SK-N-SH treated with all-trans-retinoic acid at 6 μM for 48 hours (cell line): ENCODE measurements at regions not wholly inside any gene's neighbourhood (a gene's known extent, or its start where the extent isn't known, plus 50 kb on each side); places are given as distances from the start of the nearest gene placed in this dataset.

ENCODE experiments used
- ATAC-seq: fragments of 200-7000 bp; cut with Tn5 transposase; 3 replicates; pipeline ENCODE4 v1.9.1; 2020; ENCODE audit warnings: mild to moderate bottlenecking, moderate library complexity
- CREB5 ChIP-seq: fragments of 250-450 bp; sonication (Bioruptor Pico); IDR thresholded peaks from 2 replicates; pipeline ENCODE4 v1.5.1; 2020; ENCODE audit warnings: low read depth, mild to moderate bottlenecking, moderate library complexity
- ESRRG ChIP-seq: fragments of 250-450 bp; sonication (Bioruptor Pico); IDR thresholded peaks from 2 replicates; pipeline ENCODE4 v1.6.1; 2021; ENCODE audit warnings: mild to moderate bottlenecking
- ISL1 ChIP-seq: fragments of 250-450 bp; sonication (Bioruptor Pico); IDR thresholded peaks from 2 replicates; pipeline ENCODE4 v2.1.2; 2022; ENCODE audit warnings: mild to moderate bottlenecking, moderate library complexity
- POU6F1 ChIP-seq: fragments of 250-450 bp; sonication (Bioruptor Pico); IDR thresholded peaks from 2 replicates; pipeline ENCODE4 v1.8.0; 2021; ENCODE audit warnings: low read depth, mild to moderate bottlenecking, moderate library complexity, borderline replicate concordance
- PPARA ChIP-seq: fragments of 250-450 bp; sonication (Bioruptor Pico); IDR thresholded peaks from 2 replicates; pipeline ENCODE4 v1.5.0; 2020; ENCODE audit warnings: mild to moderate bottlenecking, borderline replicate concordance
- SNAI2 ChIP-seq: fragments of 250-450 bp; sonication (Bioruptor Pico); IDR thresholded peaks from 2 replicates; pipeline ENCODE4 v1.5.0; 2020; ENCODE audit warnings: mild to moderate bottlenecking, moderate library complexity
- TCF4 ChIP-seq: fragments of 250-450 bp; sonication (Bioruptor Pico); IDR thresholded peaks from 2 replicates; pipeline ENCODE4 v1.8.0; 2021; ENCODE audit warnings: mild to moderate bottlenecking, moderate library complexity, borderline replicate concordance
- ZC3H10 ChIP-seq: fragments of 250-450 bp; sonication (Bioruptor Pico); IDR thresholded peaks from 2 replicates; pipeline ENCODE4 v1.5.1; 2021; ENCODE audit warnings: mild to moderate bottlenecking, moderate library complexity
- ZFP3 ChIP-seq: fragments of 250-450 bp; sonication (Bioruptor Pico); IDR thresholded peaks from 2 replicates; pipeline ENCODE4 v1.5.0; 2020; ENCODE audit warnings: mild to moderate bottlenecking, moderate library complexity
- ZFP30 ChIP-seq: fragments of 450-650 bp; formaldehyde crosslinking; IDR thresholded peaks from 2 replicates; pipeline ENCODE4 v1.5.0; 2022; ENCODE audit warnings: mild to moderate bottlenecking, moderate library complexity
- ZNF8 ChIP-seq: fragments of 450-650 bp; formaldehyde crosslinking; IDR thresholded peaks from 2 replicates; pipeline ENCODE4 v1.5.0; 2020; ENCODE audit warnings: mild to moderate bottlenecking, moderate library complexity
- TF ChIP-seq, protein P1 (sequence below): fragments of 250-450 bp; sonication (Bioruptor Pico); IDR thresholded peaks from 2 replicates; pipeline ENCODE4 v1.8.0; 2020; ENCODE audit warnings: mild to moderate bottlenecking, moderate library complexity, borderline replicate concordance
- TF ChIP-seq, protein P2 (sequence below): fragments of 250-450 bp; sonication (Bioruptor Pico); IDR thresholded peaks from 2 replicates; pipeline ENCODE4 v1.5.1; 2021; ENCODE audit warnings: mild to moderate bottlenecking, moderate library complexity
- TF ChIP-seq, protein P3 (sequence below): fragments of 250-450 bp; sonication (Bioruptor Pico); IDR thresholded peaks from 2 replicates; pipeline ENCODE4 v1.5.0; 2020; ENCODE audit warnings: mild to moderate bottlenecking, moderate library complexity

DNA sequence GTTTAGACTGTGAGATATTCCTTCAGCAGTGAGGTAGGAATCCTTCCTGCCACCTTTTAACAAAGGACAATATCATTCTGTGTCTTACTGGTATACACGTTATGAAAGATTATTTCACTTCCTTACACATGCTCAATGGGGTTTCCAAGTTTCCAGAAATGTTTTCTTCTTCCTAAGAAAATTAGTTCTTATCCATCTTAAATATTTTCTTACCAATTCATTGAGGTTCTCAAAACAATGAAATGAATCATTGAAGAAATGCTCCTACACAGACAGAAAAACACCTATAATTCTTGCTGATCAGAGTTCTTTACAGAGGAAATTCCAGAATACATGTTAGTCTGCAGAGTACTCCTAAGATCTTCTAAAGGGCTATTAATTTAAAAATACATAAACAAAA lies 51.4 kb upstream of the SEC61G start:
- TF ChIP-seq, protein P1, sequence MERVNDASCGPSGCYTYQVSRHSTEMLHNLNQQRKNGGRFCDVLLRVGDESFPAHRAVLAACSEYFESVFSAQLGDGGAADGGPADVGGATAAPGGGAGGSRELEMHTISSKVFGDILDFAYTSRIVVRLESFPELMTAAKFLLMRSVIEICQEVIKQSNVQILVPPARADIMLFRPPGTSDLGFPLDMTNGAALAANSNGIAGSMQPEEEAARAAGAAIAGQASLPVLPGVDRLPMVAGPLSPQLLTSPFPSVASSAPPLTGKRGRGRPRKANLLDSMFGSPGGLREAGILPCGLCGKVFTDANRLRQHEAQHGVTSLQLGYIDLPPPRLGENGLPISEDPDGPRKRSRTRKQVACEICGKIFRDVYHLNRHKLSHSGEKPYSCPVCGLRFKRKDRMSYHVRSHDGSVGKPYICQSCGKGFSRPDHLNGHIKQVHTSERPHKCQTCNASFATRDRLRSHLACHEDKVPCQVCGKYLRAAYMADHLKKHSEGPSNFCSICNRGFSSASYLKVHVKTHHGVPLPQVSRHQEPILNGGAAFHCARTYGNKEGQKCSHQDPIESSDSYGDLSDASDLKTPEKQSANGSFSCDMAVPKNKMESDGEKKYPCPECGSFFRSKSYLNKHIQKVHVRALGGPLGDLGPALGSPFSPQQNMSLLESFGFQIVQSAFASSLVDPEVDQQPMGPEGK (CRISPR knock-in tag), result no peak
- TF ChIP-seq ZNF8 (CRISPR knock-in tag), result no peak
- TF ChIP-seq, protein P2, sequence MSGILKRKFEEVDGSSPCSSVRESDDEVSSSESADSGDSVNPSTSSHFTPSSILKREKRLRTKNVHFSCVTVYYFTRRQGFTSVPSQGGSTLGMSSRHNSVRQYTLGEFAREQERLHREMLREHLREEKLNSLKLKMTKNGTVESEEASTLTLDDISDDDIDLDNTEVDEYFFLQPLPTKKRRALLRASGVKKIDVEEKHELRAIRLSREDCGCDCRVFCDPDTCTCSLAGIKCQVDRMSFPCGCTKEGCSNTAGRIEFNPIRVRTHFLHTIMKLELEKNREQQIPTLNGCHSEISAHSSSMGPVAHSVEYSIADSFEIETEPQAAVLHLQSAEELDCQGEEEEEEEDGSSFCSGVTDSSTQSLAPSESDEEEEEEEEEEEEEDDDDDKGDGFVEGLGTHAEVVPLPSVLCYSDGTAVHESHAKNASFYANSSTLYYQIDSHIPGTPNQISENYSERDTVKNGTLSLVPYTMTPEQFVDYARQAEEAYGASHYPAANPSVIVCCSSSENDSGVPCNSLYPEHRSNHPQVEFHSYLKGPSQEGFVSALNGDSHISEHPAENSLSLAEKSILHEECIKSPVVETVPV, result no peak
- no peak for ATAC-seq

DNA sequence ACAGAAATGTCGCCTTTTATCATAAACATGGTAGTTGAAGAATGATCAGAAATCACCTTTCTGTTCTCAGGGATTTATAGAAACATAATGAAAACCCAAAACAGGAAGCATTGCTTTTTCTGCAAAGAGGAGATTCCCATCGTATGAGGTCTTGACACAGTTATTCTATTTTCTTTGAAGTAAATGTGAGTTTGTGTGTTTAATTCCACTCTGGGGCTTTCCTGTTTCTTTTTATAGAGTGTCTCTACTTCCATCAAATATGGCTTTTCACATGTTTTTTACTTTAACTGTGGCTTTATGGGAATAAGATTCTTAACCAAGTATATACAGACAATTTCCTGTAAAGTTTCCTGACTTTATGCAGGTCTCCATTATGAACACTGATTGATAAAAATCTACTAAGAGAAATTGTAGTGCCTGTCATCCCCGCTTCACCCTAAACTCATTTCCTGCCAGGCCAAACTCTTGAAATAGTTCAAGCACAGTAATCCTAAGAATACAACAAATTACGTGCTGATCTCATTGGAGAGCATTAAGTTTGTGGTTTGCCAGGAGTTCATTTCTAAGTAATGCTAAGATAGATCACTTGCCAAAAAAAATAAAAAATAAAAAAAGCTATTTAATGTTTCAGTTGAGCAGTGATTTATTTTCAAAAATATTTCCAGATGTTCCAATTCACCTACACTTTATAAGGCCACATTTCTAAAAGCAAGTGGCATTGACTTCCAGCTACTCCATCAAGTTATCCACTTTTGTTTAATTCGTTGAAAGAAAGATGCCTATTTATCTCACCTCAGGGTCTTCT lies 52.2 kb upstream of the SEC61G start:
- ATAC-seq, result peak; percentile 94
- TF ChIP-seq ISL1 (peak; percentile 92), POU6F1 (CRISPR knock-in tag) (no peak), SNAI2 (CRISPR knock-in tag) (0 out of 2 replicates have a peak, but pooled peaks have one; percentile 14), ZFP3 (CRISPR knock-in tag) (no peak)

- TF ChIP-seq PPARA (CRISPR knock-in tag) (no peak), ZFP3 (CRISPR knock-in tag) (0 out of 2 replicates have a peak, but pooled peaks have one; percentile 11)
- TF ChIP-seq, protein P1 (CRISPR knock-in tag), result no peak
- ATAC-seq, result peak; percentile 71
These were observed 52.8 kb upstream of the SEC61G start for GRCh38 chr7:54811846-54812254.

GRCh38 chr7:54812756-54813322 lies 53.8 kb upstream of the SEC61G start:
- 0 out of 3 replicates have a peak, but pooled peaks have one; percentile 12 for ATAC-seq
- no peak for TF ChIP-seq ZNF8 (CRISPR knock-in tag)
- no peak for TF ChIP-seq POU6F1 (CRISPR knock-in tag)
- TF ChIP-seq TCF4, result no peak
- TF ChIP-seq ESRRG (CRISPR knock-in tag), result no peak
- no peak for TF ChIP-seq PPARA (CRISPR knock-in tag)
- TF ChIP-seq ZC3H10 (CRISPR knock-in tag), result no peak
- TF ChIP-seq CREB5 (CRISPR knock-in tag), result no peak
- TF ChIP-seq ZFP30 (CRISPR knock-in tag), result no peak
- TF ChIP-seq, protein P3, sequence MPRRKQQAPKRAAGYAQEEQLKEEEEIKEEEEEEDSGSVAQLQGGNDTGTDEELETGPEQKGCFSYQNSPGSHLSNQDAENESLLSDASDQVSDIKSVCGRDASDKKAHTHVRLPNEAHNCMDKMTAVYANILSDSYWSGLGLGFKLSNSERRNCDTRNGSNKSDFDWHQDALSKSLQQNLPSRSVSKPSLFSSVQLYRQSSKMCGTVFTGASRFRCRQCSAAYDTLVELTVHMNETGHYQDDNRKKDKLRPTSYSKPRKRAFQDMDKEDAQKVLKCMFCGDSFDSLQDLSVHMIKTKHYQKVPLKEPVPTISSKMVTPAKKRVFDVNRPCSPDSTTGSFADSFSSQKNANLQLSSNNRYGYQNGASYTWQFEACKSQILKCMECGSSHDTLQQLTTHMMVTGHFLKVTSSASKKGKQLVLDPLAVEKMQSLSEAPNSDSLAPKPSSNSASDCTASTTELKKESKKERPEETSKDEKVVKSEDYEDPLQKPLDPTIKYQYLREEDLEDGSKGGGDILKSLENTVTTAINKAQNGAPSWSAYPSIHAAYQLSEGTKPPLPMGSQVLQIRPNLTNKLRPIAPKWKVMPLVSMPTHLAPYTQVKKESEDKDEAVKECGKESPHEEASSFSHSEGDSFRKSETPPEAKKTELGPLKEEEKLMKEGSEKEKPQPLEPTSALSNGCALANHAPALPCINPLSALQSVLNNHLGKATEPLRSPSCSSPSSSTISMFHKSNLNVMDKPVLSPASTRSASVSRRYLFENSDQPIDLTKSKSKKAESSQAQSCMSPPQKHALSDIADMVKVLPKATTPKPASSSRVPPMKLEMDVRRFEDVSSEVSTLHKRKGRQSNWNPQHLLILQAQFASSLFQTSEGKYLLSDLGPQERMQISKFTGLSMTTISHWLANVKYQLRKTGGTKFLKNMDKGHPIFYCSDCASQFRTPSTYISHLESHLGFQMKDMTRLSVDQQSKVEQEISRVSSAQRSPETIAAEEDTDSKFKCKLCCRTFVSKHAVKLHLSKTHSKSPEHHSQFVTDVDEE, result no peak
